ENCODE measurements at regions not wholly inside any gene's neighbourhood (a gene's known extent, or its start where the extent isn't known, plus 50 kb on each side); places are given as distances from the start of the nearest gene placed in this dataset.

GRCh38 chr6:22621701-22622100, 52.3 kb downstream of the HDGFL1 start:
- no peak for DNase-seq

DNA sequence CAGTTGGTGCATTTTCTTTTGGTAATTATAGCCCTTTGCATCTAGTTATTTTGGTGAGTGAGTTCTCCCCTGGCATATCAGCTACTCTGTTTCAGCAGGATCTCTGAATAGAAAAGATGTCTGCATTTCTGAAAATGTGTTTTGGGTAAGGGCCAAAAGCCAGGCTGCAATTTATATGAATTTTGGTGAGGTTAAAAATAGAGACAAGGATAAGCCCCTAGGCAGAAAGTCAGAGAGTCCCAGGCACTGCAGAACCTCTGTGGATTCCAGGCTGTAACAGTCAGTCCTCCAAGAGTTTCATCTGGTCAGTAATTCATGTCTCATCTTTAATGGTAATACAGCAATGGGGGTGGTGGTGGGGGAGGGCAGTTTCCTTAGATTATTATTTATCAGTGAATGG, 53.0 kb downstream of the HDGFL1 start:
- DNase-seq, result no peak

GRCh38 chr6:22622813-22623212, 53.4 kb downstream of the HDGFL1 start:
- DNase-seq, result no peak

DNA sequence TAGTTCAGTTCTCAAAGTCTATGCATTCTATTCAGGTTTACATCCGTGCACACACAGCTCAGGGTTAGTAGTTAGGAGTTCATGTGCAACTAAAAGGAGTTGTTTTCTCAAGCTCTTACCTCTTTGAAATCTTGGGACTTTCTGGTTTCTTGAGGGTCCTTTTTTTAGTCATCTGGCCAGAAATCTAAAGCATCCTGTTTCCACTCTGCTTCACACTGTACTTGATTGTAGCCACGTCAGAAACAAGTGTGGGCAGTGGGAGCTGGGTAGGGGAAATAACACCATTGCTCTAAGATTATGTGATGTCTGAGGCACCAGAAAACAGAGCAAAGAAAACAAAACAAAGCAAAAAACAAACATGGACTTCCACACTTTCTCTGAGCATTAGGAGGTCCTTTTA, 58.3 kb downstream of the HDGFL1 start:
- DNase-seq, result no peak

GRCh38 chr6:22631091-22631490, 61.7 kb downstream of the HDGFL1 start:
- DNase-seq, result no peak

DNA sequence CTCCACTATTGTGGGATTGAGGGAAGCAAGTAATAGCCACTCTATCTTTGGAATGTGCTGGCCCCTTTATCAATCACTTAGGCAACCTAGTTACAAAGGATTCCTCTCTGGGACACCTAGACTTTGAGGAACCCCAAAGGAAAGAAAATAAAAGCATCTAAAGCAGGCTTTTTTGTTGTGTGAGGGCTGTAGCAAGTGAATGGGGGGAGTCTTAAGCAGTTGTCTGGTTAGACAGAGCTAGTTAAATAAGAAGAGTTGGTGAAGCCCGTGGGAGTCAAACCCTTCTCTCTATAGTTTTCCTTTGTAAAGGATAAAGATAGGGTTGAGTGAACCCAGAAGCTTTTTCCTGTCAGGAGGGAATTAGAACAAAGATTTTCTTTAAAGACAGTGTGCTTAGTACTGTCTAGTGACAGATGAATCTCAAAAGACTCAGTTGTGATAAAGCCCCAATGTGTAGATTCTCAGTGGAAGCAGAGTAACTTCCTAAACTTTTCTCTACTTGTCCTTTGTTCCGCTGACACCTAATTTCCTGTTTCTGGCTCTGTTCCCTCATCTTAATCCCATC, 63.3 kb downstream of the HDGFL1 start:
- DNase-seq, result no peak

GRCh38 chr6:22636452-22636851, 67.1 kb downstream of the HDGFL1 start:
- DNase-seq, result no peak

- DNase-seq, result no peak
Measured at GRCh38 chr6:22637782-22638181, 68.4 kb downstream of the HDGFL1 start.

DNA sequence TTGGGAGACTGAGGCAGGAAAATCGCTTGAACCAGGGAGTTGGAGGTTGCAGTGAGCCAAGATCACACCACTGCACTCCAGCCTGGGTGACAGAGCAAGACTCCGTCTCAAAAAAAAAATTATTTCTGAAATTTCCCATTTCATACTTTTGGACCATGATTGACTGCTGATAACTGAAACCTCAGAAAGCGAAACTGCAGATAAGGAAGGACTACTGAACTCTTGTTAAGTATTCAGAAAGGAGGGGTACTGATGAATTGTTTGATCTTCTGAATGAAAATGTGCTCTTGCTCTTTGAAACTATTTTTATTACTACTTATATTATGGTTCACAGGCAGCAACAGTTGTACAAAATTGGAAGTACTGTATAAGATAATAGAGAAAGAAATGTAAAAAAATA, 69.0 kb downstream of the HDGFL1 start:
- no peak for DNase-seq

- DNase-seq, result no peak
Measured at GRCh38 chr6:22642254-22642653, 72.9 kb downstream of the HDGFL1 start.

- DNase-seq, result no peak
Measured at GRCh38 chr6:22643780-22644179, 74.4 kb downstream of the HDGFL1 start.

DNA sequence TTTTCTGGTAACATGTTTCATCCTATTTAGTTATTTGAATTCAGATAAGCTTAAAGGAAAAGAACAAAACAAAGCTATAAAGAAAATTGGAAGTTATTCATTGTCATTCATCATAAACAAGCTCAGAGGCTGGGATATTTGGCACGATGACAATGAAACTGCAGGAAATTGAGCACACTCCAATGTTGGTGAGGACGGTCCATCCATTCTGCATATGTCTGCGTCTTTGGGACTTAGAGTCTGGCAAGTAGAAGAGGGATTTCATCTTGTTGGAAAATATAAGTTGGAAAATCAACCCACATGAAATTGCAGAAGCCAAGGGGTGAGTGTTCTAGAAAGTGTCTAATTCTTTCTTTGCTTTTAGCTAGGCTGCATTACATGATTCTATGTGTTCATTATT, 78.4 kb downstream of the HDGFL1 start:
- no peak for DNase-seq

- DNase-seq, result no peak
Measured at GRCh38 chr6:22651731-22652130, 82.4 kb downstream of the HDGFL1 start.

- DNase-seq, result no peak
Measured at GRCh38 chr6:22653980-22654610, 84.7 kb downstream of the HDGFL1 start.

- DNase-seq, result no peak
Measured at GRCh38 chr6:22656706-22657351, 87.5 kb downstream of the HDGFL1 start.

GRCh38 chr6:22657352-22657980, 88.1 kb downstream of the HDGFL1 start:
- no peak for DNase-seq

DNA sequence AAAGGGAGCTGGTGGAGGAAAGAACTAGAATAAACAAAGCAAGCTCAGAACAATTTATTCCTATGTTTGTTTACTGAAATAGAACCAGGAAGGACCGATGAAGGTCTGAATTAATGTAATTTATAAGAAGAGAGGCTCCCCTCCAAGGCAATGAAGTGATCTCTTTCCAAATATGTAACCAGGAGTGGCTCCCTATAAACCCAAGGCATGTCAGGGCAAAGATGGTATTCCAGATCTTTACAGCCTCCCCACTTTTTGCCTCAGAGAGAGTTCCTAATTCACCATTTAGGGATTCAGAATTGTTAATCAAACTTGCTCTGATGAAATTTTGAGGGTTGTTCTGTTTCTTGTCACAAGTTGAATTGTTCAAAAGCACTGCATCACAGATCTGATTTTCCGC, 88.8 kb downstream of the HDGFL1 start:
- no peak for DNase-seq

DNA sequence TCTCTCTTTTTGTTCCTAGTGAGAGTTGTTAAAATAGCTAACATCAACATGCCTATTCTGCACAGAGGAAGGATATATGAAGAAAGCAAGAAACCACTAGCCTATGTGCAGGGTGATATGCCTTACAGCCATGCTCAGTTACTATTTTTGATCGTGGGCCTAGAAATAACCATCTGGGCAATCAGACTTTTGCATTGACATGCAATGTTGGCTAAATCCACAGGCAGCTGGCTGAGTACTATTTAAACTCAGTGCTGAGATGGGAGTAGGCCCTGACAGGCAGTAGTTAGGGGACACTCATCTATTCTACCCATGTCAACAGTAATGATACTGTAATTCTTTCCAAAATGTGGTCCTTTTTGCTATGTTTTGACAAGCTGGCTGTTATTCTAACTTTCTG, 89.6 kb downstream of the HDGFL1 start:
- no peak for DNase-seq

DNA sequence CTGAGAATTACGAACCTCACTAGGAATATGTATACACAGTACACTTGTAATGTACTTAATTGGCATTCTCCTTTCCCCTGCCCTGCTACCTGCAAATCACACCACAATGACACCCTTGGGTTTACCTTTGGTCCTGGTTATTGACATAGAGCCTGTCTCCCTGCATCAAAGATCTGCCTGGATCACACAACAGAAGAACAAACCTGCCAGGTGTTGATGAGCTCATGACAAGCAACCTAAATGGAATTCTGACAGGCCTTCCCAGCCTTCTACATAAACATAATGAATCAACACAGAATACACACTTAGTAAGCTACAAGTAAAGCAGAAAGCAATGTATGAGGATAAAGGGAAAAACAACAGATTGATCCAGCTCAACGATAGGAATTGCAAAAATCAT, 95.6 kb downstream of the HDGFL1 start:
- no peak for DNase-seq

GRCh38 chr6:22666021-22666420, 96.7 kb downstream of the HDGFL1 start:
- no peak for DNase-seq

DNA sequence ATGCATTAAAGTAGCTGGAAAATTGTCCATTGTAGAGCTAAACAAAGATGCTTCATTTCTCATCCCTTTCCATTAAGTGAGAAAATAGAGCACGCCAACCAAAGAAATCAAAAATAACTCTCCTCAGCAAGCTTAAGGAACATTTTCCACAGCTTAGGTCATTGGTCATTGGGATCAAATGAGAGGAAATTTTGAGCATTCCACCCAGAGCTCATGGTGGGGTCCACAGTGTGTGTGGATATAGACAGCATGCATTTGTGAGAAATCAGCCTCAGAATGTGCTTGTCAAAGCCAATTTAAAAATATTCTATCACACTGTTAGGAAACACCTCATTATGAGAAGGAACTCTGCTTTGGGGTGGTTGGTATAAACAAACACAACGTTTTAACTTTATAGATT, 97.2 kb downstream of the HDGFL1 start:
- no peak for DNase-seq

DNA sequence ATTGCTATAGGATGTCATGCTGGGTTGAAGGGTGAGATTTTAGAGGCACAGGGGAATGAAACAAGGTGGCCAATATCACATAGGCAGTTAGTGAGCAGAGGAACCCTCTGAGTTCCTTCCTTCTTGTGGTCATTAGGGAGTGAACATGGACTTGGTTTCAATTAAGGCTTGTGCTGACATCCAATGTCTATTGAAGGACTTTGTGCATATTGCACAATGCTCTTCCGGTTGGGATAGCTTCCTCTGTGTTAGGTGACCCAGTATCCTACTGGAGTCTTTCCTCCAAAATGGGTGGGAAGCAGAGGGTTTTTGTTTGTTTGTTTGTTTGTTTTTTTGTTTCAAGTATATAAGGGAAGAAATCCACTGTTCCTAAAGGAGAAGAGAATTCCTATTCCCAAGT, 98.5 kb downstream of the HDGFL1 start:
- no peak for DNase-seq

- DNase-seq, result no peak
Measured at GRCh38 chr6:22668307-22668706, 98.9 kb downstream of the HDGFL1 start.

- DNase-seq, result no peak
Measured at GRCh38 chr6:22668717-22669116, 99.4 kb downstream of the HDGFL1 start.
